ENCODE measurements at regions not wholly inside any gene's neighbourhood (a gene's known extent, or its start where the extent isn't known, plus 50 kb on each side); places are given as distances from the start of the nearest gene placed in this dataset.

DNA sequence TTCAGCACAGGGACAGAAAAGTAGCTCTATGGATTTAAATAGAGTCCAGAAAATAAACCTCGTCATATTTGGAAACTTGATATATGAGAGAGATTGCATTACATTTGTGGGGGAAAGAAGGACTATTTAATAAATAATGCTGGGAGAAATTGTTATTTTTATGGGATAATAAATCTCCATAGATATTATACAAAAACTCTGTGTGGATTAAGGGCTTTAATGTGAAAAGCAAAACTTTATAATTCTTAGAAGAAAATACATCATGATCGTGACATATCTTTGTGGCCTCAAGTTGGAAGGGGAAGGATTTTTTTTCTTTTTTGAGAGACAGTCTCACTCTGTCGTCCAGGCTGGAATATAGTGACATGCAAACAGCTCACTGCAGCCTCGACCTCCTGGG, 95.0 kb upstream of the LEP start (continued):
- no peak for TF ChIP-seq ZBTB4 (CRISPR knock-in tag; IDR thresholded peaks at IDR 0.05)
- TF ChIP-seq FOXM1 (IDR thresholded peaks at IDR 0.05; ENCODE audit: low read depth, low read length), result no peak
- TF ChIP-seq, protein P1, sequence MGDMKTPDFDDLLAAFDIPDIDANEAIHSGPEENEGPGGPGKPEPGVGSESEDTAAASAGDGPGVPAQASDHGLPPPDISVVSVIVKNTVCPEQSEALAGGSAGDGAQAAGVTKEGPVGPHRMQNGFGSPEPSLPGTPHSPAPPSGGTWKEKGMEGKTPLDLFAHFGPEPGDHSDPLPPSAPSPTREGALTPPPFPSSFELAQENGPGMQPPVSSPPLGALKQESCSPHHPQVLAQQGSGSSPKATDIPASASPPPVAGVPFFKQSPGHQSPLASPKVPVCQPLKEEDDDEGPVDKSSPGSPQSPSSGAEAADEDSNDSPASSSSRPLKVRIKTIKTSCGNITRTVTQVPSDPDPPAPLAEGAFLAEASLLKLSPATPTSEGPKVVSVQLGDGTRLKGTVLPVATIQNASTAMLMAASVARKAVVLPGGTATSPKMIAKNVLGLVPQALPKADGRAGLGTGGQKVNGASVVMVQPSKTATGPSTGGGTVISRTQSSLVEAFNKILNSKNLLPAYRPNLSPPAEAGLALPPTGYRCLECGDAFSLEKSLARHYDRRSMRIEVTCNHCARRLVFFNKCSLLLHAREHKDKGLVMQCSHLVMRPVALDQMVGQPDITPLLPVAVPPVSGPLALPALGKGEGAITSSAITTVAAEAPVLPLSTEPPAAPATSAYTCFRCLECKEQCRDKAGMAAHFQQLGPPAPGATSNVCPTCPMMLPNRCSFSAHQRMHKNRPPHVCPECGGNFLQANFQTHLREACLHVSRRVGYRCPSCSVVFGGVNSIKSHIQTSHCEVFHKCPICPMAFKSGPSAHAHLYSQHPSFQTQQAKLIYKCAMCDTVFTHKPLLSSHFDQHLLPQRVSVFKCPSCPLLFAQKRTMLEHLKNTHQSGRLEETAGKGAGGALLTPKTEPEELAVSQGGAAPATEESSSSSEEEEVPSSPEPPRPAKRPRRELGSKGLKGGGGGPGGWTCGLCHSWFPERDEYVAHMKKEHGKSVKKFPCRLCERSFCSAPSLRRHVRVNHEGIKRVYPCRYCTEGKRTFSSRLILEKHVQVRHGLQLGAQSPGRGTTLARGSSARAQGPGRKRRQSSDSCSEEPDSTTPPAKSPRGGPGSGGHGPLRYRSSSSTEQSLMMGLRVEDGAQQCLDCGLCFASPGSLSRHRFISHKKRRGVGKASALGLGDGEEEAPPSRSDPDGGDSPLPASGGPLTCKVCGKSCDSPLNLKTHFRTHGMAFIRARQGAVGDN (IDR thresholded peaks at IDR 0.05), result no peak
- TF ChIP-seq E2F4 (IDR thresholded peaks at IDR 0.05; ENCODE audit: low read depth, low read length), result no peak
- no peak for TF ChIP-seq TCF12 (IDR thresholded peaks at IDR 0.05; ENCODE audit: low read depth, low read length)
- TF ChIP-seq, protein P2, sequence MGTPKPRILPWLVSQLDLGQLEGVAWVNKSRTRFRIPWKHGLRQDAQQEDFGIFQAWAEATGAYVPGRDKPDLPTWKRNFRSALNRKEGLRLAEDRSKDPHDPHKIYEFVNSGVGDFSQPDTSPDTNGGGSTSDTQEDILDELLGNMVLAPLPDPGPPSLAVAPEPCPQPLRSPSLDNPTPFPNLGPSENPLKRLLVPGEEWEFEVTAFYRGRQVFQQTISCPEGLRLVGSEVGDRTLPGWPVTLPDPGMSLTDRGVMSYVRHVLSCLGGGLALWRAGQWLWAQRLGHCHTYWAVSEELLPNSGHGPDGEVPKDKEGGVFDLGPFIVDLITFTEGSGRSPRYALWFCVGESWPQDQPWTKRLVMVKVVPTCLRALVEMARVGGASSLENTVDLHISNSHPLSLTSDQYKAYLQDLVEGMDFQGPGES (IDR thresholded peaks at IDR 0.05), result no peak
- no peak for TF ChIP-seq ZNF384 (IDR thresholded peaks at IDR 0.05; ENCODE audit: borderline replicate concordance, low read depth, low read length)
